ENCODE measurements at regions not wholly inside any gene's neighbourhood (a gene's known extent, or its start where the extent isn't known, plus 50 kb on each side); places are given as distances from the start of the nearest gene placed in this dataset.
"Not testable (repeated sequence)": the region's sequence is repeated elsewhere in the genome, so short reads cannot be mapped to it uniquely, and the experiment has no call there.

DNA sequence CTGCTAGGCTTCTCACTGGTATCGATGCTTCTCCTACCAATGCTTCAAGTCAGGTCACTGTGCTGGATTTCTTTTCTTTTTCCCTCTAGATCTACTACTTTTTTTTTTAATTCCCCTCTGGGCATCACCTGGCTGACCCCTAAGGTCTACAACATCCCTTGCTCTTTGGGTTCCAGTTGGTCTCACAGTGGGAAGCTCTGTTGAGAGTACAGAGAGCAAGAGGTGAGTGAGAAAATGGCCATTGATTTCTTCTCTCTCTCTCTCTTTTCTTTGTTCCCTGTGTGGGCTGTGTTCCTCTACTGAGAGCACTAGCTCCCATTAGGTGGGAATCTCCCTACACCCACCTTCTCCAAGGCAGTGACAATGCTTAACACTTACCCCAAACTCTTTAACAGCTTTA, 413.4 kb downstream of the KCNJ2 start:
- H3K4me3 ChIP-seq: no peak overlapping the region
- no peaks in the 10 kb centered on the region for H3K9me3 ChIP-seq
- intact Hi-C loops (cut with DNase I): no loop called here
- H3K4me1 ChIP-seq: no peaks in the 10 kb centered on the region
- TF ChIP-seq, protein P1, sequence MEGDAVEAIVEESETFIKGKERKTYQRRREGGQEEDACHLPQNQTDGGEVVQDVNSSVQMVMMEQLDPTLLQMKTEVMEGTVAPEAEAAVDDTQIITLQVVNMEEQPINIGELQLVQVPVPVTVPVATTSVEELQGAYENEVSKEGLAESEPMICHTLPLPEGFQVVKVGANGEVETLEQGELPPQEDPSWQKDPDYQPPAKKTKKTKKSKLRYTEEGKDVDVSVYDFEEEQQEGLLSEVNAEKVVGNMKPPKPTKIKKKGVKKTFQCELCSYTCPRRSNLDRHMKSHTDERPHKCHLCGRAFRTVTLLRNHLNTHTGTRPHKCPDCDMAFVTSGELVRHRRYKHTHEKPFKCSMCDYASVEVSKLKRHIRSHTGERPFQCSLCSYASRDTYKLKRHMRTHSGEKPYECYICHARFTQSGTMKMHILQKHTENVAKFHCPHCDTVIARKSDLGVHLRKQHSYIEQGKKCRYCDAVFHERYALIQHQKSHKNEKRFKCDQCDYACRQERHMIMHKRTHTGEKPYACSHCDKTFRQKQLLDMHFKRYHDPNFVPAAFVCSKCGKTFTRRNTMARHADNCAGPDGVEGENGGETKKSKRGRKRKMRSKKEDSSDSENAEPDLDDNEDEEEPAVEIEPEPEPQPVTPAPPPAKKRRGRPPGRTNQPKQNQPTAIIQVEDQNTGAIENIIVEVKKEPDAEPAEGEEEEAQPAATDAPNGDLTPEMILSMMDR (IDR thresholded peaks at IDR 0.05): no peak
- H3K27ac ChIP-seq: no peak overlapping the region
- DNase-seq (ENCODE audit: low spot score in 2 of 2): no peak
- H3K27me3 ChIP-seq: no peaks in the 10 kb centered on the region
- H3K36me3 ChIP-seq: no peaks in the 10 kb centered on the region

DNA sequence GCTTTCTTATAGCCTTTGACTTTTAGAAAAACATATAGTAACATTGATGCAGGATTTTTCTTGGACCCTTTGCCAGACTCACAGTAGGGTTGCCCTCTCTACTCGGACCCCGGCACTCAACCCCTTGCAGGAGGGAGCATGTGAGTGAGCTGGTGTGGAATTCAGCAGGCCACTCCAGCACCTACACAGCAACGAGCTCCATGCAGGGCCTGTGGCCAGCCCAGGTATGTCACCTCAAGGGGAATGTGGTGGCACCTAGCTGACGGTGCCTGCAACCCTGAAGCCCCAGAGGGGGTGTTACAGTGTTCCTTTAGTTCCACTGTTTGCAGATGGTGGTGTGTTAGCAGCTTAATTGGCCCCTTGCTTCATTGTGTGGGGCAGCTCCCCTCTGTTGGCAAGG, 414.9 kb downstream of the KCNJ2 start:
- Histone ChIP-seq H3K27ac (no peak overlapping the region), H3K36me3 (no peaks in the 10 kb centered on the region), H3K27me3 (no peaks in the 10 kb centered on the region), H3K9me3 (no peaks in the 10 kb centered on the region), H3K4me1 (no peaks in the 10 kb centered on the region), H3K4me3 (no peak overlapping the region)
- DNase-seq (ENCODE audit: low spot score in 2 of 2): no peak
- TF ChIP-seq, protein P1 (IDR thresholded peaks at IDR 0.05): no peak
- intact Hi-C loops (cut with DNase I): no loop called here

DNA sequence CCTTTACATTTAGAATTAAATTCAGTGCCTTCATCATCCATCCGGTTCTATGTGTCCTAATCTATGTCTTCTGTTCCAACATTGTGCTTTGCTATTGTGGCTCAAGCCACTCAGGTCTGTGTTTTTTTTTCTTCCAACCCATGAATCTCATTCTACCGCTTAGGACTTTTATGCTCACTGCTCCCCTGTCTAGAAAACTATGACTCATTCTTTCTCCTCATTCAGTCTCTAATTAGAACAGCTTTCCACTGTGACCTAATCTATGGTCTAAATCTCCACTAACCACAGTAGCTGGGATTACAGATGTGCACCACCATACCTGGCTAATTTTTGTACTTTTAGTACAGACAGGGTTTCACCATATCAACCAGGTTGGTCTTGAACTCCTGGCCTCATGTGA, 418.7 kb downstream of the KCNJ2 start:
- Histone ChIP-seq H3K9me3 (no peaks in the 10 kb centered on the region), H3K27me3 (no peaks in the 10 kb centered on the region), H3K27ac (no peak overlapping the region), H3K36me3 (no peaks in the 10 kb centered on the region), H3K4me1 (no peaks in the 10 kb centered on the region), H3K4me3 (no peak overlapping the region)
- intact Hi-C loops (cut with DNase I): no loop called here
- TF ChIP-seq, protein P1 (IDR thresholded peaks at IDR 0.05): no peak
- DNase-seq (ENCODE audit: low spot score in 2 of 2): no peak

DNA sequence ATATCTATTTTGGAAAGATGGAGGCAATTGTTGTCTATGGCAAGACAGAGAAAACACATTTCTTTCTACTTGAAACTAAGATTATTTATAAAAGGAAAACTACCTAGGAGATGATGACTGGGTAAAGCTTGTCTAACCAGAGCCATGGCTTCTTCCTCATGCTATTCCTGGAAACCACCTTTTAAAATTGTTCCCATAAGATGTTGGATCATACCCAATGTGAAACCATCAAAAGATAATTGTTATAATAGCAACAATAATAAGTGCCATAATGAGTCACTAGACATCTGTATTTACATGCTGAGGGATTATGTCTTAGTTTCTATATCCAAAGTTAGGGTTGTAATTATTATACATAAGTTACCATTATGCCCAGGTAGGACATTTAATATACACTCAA, 428.4 kb downstream of the KCNJ2 start:
- DNase-seq (ENCODE audit: low spot score in 2 of 2): no peak
- H3K4me1 ChIP-seq: no peaks in the 10 kb centered on the region
- no peaks in the 10 kb centered on the region for H3K36me3 ChIP-seq
- H3K4me3 ChIP-seq: no peak overlapping the region
- TF ChIP-seq, protein P1 (IDR thresholded peaks at IDR 0.05): no peak
- intact Hi-C loops (cut with DNase I): no loop called here
- no peaks in the 10 kb centered on the region for H3K9me3 ChIP-seq
- no peaks in the 10 kb centered on the region for H3K27me3 ChIP-seq
- H3K27ac ChIP-seq: no peak overlapping the region

DNA sequence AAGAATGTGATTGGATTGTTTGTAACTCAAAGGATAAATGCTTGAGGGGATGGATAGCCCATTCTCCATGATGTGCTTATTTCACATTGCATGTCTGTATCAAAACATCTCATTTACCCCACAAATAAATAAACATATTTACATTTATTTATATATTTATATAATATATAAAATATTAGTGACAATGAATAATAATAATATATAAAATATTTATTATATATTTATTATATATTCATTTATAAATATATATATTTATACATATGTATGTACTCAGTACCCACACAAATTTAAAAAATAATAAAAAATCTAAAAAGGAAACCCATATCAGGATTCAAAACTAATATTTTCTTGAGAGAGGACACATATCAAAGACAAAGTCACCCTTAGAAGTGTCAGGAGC, 429.9 kb downstream of the KCNJ2 start:
- intact Hi-C loops (cut with DNase I): no loop called here
- TF ChIP-seq, protein P1 (IDR thresholded peaks at IDR 0.05): no peak

DNA sequence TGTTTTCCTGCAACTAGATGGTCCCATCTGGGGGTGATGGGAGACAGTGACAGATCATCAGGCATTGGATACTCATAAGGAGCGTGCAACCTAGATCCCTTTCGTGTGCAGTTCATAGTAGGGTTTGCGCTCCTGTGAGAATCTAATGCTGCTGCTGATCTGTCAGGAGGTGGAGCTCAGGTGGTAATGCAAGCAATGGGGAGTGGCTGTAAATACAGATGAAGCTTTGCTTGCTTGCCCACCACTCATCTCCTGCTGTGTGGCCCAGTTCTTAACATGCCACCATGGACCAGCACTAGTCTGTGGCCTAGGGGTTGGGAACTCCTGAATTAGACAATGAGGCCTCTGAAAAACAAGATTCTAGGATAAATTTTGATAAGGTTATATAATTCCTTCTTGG, 430.6 kb downstream of the KCNJ2 start:
- H3K4me3 ChIP-seq; H3K4me1 ChIP-seq; H3K9me3 ChIP-seq; H3K36me3 ChIP-seq; H3K27ac ChIP-seq; H3K27me3 ChIP-seq; DNase-seq (ENCODE audit: low spot score in 2 of 2); intact Hi-C loops (cut with DNase I): not testable (repeated sequence)

More for the DNA sequence above, 429.9 kb downstream of the KCNJ2 start:
- Histone ChIP-seq H3K4me3 (no peak overlapping the region), H3K36me3 (no peaks in the 10 kb centered on the region), H3K27me3 (no peaks in the 10 kb centered on the region), H3K27ac (no peak overlapping the region), H3K9me3 (no peaks in the 10 kb centered on the region), H3K4me1 (no peaks in the 10 kb centered on the region)
- DNase-seq (ENCODE audit: low spot score in 2 of 2): no peak
